ENCODE measurements at regions not wholly inside any gene's neighbourhood (a gene's known extent, or its start where the extent isn't known, plus 50 kb on each side); places are given as distances from the start of the nearest gene placed in this dataset.
"Not testable (repeated sequence)": the region's sequence is repeated elsewhere in the genome, so short reads cannot be mapped to it uniquely, and the experiment has no call there.

DNA sequence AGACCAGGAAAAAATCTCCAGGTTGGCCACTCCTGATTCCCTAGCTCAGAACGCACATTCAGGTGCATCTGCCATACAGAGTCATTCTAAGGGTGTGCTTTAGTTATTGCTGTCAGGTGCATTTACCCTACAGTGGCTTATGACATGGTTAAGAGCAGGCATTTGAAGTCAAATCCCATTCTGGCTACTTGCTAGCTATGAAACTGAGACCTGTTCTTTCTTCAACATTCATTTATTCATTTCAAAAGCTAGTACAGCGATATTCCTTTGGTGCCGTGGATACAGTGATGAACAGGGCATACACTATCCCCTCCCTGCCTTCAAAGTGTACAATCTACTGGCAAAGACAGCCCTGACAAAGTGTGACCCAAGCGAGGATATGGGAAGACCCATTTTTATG is 508.3 kb downstream of the NPIPA7 start:
- DNase-seq: no peak

DNA sequence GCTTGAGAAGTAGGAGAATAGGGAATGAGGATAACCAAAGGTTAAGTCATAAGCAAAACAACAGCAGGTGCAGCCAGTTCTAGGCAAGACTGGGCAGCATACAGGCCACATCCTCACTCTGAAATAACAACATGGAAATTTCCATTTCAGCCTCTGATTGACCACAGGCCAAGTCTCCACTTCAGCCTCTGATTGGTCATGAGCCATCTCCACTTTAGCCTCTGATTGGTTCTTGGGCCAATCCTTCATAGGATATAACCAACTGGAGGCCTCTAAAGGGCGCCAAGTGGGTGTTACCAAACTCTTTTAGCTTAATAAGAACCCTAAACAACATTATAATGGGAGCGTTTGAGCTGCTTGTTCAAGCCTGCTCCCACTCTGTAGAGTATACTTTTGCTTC is 512.0 kb downstream of the NPIPA7 start:
- DNase-seq: no peak

DNA sequence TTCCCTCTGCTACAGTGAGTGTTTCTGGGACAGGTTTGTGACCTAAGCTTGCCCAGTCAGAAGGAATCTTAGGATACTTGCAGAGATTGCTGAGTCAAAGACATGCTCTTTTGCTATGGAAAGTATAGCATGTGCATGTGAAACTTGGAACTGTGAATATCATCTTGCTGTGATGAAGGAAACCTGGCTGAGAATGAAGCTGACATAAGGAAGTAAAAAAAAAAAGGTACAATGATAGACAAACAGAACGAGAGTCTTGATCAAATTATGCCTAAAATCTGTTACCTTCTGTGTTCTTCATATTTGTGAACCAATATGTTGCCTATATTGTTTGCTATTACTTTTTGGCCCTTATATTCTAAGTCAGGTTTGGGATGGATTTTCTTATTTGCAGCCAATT is 525.7 kb downstream of the NPIPA7 start:
- DNase-seq: no peak

DNA sequence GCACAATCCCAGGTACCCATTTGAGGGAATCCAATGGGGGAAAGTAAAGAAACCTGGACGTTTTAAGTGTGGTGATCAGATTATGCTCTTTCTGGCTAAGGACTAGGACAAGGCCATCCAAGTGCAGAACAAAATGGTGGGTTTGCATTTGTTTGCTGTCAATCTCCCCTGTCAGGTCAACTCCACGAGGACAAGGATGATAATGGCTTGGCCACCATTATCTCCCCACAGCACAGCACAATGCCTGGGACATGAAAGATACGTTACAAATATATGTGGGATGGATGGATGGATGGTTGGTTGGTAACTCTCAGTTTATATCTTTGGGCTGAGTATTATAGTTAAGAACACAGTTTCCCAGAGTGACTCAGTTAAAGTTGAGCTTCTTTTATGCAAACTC is 526.9 kb downstream of the NPIPA7 start:
- no peak for DNase-seq

DNA sequence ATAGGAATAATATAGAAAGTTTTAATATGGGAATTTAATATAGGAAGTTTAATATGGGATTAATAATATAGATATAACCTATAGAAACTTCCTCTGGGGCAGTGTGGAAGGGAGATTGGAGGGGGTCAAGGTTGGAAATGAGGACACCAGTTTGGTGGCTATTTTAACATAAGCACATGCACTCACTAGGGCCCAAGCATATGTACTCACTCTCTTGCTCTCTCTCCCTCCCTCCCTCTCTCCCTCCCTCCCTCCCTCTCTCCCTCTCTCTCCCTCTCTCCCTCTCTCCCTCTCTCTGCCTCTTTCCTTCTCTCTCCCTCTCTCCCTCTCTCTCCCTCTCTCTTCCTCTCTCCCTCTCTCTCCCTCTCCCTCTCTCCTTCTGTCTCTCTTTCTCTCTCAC is 528.1 kb downstream of the NPIPA7 start:
- DNase-seq: no peak

DNA sequence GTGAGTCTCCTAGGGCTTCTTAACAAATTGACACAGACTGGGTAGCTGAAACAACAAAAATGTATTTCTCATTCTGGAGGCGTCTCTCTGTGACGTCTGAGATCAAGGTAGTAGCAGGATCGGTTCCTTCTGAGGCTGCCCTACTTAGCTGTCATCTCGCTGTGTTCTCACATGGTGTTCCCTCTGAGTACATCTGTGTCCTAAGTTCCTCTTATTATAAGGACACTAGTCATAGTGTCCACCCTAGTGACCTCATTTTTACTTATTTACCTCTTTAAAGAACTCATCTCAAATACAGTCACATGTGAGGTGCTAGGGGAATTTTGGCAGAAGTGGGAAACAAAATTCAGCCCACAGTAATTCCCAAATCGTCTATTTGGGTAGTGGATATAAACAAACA is 529.1 kb downstream of the NPIPA7 start:
- DNase-seq: no peak

DNA sequence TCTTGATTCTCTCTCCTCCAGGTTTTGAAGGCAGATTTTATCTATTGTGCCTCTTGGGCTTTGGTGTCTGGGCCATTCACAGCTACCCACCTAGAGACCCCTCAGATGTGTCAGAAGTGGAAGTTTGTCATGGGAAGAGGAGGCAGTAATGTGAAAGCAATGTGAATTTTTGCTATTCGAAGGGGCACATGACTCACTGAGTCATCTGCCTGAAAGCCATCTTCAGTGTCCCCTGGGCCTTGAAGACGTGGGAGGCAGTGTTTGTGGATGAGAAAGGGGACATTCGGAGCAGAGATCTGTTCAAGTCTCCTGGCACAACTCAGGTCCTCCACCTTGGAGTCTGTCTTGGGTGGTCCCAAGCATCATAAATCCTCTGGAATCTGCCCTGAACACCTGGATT is 530.2 kb downstream of the NPIPA7 start:
- no peak for DNase-seq

DNA sequence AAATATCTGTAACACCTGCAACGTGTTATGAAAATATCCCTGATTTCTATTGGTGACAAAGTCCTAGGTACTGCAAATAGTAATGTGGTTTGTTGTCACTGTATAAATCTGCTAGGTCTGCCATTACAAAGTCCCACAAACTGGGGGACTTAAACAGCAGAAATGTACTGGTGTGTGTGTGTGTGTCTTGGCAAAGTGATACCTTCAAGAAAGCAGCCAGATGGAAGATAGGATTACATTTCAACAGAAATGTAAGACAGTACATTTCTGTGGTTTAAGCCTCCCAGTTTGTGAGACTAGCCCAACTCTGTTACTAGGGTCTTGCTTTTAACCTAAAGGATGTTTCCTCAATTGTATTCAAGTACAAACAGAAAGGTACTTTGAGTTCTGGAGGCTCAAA is 531.7 kb downstream of the NPIPA7 start:
- no peak for DNase-seq

DNA sequence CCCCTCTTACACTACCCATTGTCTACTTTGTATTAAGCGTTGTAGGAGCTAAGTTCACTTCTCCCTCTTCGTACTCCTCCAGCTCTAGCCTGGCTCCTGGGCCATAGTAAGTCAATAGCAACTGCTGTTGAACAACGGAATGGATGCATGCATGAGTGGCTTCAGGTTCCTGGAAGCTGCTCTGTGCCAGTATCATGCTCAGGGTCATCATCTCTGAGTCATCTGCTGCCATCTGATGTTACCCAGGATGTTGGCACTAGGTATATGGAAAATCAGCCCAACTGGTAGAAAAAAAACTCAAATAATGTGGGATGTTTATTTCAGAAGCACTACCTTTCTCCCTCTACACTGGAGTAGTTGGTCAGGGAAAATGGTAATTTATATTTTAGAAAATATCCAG is 536.8 kb downstream of the NPIPA7 start:
- no peak for DNase-seq

DNA sequence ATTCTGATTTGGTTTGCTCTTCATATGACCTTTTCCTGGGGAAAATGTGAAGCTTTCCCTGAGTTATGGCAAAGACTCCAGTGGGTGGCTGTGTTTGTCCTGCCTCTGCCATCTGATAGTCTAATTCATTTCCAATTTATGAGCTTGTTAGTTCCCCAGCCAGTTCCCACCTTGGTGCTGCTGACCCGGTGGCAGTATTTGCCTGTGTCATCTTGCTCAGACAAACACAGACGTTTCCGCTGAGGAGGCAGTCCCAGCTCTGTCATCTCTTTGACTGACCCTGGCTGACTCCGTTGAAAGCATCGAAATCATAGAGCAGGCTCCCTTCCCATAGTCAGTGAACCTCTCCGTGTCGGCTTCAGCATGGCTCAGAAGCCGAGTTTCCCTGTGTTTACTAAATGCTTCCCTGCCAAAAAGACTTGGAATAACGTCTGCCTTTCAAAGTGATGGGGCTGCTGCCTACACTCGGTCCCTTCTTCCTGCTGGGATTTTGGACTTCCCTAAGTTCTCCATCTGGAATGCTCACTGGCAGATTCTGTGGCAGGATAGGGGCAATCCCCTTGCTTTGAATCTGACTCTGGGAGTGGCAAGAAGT is 538.3 kb downstream of the NPIPA7 start:
- no peak for DNase-seq

DNA sequence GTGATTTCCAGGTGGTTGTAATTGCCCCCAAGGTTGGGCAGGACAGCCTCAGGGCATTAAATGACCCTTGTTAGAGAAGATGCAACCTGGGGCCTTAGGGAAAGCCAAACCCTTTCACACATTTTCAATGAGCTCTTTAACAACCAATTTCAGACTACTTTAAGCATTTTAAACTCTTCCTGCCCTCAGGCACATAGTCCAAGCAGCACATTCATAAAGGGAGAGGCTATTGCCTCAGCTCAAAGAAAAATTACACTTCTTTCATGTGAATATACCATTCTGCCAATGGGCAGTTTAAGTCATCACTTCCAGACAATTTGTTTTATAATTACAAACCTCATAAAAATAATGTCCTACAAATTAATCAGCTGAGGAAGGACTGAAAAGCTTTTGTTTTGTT is 544.5 kb downstream of the NPIPA7 start:
- DNase-seq: no peak

DNA sequence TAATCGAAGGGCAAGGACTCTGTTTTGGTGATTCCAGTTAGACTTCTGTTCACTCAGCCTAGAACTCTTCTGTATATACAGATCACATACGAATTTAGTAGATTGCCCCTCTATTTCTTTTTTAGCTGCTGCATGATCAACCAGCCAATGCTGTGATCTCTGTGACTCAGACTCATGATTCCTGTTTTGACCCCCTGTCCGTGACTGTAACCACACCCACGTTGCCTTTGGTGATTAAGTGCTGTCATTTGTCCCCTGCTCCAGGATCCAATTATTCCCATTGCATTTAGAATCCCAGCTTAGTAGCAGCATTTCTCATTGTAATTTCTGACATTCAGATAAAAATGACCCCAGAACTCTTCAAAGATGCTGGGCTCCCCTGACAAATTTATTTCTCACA is 545.7 kb downstream of the NPIPA7 start:
- DNase-seq: no peak

DNA sequence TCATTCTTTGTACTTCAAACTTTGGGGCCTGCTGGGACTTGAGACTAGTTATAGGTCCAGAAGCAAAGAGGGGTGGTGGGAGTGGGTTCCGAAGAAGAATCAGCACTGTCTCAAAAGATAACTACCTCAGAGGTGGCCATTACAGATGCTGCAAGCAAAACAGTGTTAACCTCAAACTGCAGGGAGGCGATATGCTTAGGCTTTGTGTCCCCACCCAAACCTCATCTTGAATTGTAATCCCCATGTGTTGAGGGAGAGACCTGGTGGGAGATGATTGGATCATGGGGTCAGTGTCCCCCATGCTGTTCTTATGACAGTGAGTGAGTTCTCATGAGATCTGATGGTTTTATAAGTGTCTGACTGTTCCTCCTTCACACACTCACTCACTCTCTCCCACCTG is 545.3 kb downstream of the XYLT1 start:
- DNase-seq: no peak

DNA sequence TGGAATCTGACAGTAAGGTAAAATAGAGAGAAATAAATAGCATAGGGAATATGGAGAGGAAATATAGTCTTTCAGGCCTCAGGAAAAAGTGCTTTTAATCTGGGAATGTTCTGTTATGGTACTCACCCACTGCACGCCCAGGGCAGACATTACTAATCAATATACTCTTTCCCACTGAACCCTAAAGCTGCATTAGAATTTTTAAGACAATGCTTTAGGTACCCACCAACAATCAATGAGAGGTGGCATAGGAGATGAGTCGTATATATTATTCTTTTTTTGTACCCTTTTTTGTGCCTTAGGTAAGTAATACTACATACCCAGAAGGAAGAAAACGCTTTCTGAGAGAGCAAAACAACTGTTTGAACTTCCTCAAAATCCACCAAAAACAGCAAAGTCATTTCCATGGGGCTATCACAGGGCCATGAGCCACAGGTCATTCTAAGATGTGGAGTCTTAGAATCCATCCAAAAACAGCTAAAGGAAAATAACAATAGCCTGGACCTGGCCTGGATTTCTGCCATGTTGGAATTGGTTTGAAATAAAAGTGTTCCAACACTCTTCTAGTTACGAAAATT is 542.1 kb downstream of the XYLT1 start:
- DNase-seq: no peak

DNA sequence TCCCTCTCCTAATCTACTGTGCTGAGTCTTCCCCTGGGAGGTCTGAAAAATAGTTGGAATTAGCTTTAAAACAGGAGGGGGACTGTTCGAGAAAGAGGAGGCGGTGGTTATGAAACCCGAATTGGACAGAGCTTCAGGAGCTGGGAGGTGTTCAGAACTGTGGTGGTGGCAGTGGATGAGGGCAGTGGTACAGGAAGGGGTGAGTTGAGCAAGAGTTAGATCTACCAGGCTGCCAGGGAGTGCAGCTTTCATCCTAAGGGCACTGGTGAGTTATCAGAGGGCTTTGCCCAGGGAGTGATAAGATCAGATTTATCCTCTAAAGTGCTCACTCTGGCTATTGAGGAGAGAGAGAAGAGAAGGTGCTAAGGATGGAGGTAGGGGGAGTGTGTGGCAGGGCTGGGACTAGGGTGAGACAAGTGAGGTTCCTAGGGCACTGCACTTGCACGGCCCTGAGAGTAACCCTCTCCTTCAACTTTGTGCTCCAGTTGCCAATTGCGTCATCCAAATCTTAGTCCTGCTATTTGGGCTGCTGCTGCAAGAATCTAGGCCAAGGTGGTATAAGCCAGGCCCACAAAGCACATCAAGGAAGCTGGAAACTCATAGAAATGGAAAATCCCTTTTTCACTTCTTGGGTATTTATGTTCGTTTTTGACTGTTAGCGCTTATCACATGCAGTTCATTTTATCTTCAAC is 540.3 kb downstream of the XYLT1 start:
- no peak for DNase-seq

DNA sequence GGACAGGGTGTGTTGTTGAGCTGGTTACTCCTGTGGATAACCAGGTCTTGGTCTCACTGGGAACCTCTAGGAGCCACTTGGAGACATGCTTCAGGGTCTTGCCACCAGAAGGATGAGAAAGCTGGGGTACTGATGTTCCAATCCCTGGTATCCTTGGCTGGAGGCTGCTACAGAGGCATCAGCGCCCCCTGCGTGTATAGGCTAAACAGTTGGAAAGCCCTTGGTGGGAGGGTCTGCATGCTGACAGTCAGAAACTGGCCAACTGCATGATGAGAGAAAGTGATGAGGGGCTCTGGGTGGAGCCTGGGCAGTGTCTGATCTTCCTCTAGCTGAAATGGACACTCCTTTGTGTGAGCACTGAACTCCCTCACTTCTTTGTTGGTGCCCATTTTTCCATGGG is 536.9 kb downstream of the XYLT1 start:
- DNase-seq: no peak

DNA sequence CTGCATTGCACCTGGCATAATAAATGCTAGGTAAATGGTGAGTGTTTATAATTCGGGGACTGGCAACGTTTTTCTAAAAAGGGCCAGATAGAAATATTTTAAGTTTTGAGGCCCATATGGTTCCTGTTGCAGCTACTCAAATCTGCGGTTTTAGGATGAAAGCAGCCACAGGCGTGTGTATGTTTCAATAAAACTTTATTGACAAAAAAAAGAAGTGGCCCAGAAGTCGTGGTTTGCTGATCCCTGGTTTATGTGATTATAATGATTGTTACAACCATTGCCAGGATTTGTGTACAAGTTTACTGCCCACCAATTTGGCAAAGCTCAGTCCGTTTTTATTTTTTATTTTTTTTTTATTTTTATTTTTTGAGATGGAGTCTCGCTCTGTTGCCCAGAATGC is 536.1 kb downstream of the XYLT1 start:
- no peak for DNase-seq

DNA sequence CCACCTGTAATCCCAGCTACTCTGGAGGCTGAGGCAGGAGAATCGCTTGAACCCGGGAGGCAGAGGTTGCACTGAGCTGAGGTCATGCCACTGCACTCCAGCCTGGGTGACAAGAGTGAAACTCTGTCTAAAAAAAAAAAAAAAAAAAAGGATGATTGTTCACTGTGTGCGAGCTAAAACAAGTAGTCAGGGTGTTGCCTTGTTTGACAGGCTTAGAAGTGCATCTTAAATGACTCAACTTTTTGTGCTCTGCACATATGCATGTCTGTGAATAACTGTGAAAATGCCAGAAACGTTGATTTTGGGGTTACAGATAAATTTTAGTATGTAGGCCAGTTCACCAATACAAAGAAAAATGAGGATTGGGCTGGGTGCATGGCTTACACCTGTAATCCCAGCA is 534.9 kb downstream of the XYLT1 start:
- not testable (repeated sequence) for DNase-seq

DNA sequence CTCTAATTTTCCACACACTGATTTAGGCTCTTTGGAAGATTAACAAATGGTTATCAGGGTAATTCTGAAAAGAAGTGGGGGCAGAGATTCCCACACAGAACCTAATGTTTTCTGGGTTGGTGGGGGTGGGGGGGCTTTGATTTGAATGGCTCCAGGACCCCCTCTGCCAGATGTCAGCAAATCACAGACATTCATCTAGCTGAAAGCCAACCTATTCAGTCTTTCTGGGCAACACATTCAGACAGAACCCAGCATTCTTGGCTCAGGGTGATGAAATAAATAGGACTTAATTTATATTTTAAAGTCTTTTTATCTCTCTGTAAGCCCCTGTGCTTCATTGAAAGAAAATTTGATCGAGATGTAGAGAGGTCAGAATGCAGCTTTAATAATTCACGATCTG is 533.2 kb downstream of the XYLT1 start:
- DNase-seq: no peak

DNA sequence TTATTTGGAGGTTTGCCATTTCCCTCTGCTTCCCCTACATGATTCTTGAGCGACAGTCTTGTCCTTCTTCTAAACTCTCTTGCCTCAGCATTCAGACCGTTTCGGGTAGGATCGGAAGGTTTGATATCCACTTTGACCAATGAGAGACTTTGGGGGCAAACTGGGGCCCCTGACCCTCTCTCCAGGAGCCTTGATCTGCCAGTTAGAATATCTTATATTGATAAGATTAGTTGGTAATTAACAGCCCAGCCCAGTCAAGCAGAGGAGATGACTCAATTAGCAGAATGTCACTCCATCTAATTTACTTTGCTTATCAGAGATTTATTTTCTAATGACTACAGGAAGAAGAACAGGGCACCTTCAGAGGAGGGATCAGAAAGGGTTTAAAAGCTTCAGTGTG is 532.8 kb downstream of the XYLT1 start:
- DNase-seq: no peak

DNA sequence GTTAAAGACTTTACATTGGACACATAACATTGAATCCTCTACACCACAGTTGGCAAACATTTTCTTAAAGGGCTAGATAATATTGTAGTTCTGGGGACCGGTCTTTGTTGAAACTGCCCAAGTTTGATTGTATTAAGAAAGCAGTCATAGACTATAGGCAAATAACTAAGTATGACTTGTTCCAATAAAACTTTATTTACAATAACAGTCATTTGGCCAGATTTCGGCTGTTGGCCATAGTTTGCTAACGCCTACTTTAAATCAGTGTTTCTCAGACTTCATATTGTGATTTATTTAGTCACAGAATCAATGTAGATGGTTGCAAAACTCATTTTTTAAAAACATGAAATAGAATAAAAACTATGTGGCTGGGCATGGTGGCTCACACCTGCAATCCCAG is 531.8 kb downstream of the XYLT1 start:
- no peak for DNase-seq

DNA sequence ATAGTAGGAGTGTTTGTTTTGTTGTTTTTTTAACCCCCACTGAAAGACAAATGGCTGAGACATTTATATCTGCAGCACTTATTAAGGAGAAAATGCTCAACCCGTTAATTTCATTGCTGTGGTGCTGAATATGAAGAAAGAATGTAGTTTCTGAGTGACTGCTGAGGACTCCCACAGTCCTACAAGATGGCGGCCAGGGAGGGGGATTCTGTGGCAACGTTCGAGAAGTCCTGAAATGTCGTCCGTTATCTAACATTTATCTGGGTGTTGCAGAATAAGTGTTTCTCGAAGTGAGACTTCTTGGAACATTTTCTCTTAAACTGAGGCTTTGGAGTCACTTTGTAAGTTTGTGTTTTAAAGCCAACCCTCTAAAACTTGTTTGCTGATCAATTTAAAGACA is 530.4 kb downstream of the XYLT1 start:
- DNase-seq: no peak

DNA sequence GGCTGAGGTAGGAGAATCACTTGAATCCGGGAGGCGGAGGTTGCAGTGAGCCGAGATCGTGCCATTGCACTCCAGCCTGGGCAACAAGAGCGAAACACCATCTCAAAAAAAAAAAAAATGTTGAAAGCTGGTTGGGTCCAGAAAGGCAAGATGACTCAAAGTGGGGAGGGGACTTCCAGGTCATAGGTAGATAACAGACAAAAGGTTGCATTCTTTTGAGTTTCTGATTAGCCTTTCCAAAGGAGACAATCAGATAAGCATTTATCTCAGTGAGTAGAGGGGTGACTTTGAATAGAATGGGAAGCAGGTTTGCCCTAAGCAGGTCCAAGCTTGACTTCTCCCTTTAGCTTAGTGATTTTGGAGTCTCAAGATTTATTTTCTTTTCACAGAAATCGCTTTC is 527.9 kb downstream of the XYLT1 start:
- not testable (repeated sequence) for DNase-seq

DNA sequence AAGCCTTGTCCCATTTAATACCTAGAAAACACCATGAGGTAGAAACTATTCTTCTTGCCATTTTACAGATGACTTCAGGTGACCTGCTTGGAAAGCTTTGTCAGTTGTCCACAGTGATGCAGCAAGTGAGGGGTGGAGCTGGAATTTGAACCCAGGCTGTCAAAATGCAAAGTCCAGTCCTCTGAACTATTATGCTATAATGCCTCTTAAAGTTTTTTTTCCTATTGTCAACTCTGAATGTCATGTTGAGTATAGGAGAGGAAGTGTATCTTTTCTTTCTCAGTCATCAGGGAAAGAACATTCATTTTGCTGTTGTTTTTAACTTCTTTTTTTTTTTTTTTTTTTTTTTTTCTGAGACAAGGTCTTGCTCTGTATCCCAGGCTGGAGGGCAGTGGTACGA is 525.6 kb downstream of the XYLT1 start:
- no peak for DNase-seq

DNA sequence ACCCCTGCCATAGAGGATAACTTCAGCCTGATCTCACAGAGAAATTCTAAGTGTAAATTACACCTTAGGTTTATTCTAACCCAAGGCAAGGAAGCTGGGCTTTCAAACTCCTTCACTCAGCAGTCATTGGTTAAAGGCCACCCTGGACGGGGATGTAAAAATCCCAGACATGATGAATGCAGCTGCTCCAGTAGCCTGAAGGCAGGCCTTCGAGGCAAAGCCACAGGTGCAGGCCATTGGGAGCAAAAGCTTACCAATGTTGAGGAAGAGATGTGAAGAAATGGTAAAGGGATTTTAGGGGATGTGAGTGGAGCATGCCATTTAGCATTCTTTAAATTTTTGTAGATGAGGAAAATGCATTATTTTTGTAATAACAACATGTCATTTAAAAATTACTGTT is 514.4 kb downstream of the XYLT1 start:
- DNase-seq: no peak
